Gastroesophageal sphincter (tissue), 4 donors: ENCODE measurements at regions not wholly inside any gene's neighbourhood (a gene's known extent, or its start where the extent isn't known, plus 50 kb on each side); places are given as distances from the start of the nearest gene placed in this dataset.
"Not testable (repeated sequence)": the region's sequence is repeated elsewhere in the genome, so short reads cannot be mapped to it uniquely, and the experiment has no call there.

ENCODE experiments used
- ATAC-seq: fragments of 150-250 bp; one replicate; pipeline ENCODE4 v1.9.1; 2016; ENCODE audit warnings: mild to moderate bottlenecking, moderate library complexity
- H3K27ac ChIP-seq, 4 donors: fragments of 200-600 bp; sonication (generic) in 3 of 4; 1 replicate in 3 of 4; 2 replicates in 1 of 4; pipeline ENCODE4 v1.5.1; 2016 to 2019
- H3K27me3 ChIP-seq: fragments of 200-600 bp; sonication (generic); one replicate; pipeline ENCODE4 v1.5.1; 2019
- H3K36me3 ChIP-seq, 2 donors: fragments of 200-600 bp; sonication (generic); one replicate each; pipeline ENCODE4 v1.5.1; 2019; ENCODE audit warnings: control low read depth in 1 of 2
- H3K4me1 ChIP-seq, 3 donors: fragments of 200-600 bp; sonication (generic); 1 replicate in 2 of 3; 2 replicates in 1 of 3; pipeline ENCODE4 v1.5.1; 2016 to 2019; ENCODE audit warnings: control low read depth in 2 of 3
- H3K4me3 ChIP-seq, 2 donors: fragments of 200-600 bp; sonication (generic); one replicate each; pipeline ENCODE4 v1.5.1; 2019; ENCODE audit warnings: mild to moderate bottlenecking in 1 of 2, moderate library complexity in 1 of 2
- H3K9me3 ChIP-seq, 3 donors: fragments of 200-600 bp; sonication (generic); one replicate each; pipeline ENCODE4 v1.5.1; 2017 to 2019; ENCODE audit warnings: control low read depth in 2 of 3
- CTCF ChIP-seq, 4 experiments: fragments of 200-600 bp in 2 of 4; fragments of 450-650 bp in 2 of 4; sonication (generic) in 1 of 4; IDR thresholded peaks; one replicate each; pipeline ENCODE4 v1.5.1; 2017 to 2019; ENCODE audit warnings: antibody characterized with exemption in 4 of 4, mild to moderate bottlenecking in 2 of 4, moderate library complexity in 2 of 4
- EP300 ChIP-seq: sonication (generic); formaldehyde crosslinking; IDR thresholded peaks from one replicate; pipeline ENCODE4 v1.6.1; 2017; ENCODE audit warnings: antibody characterized with exemption, mild to moderate bottlenecking
- POLR2A ChIP-seq, 2 donors: fragments of 450-650 bp; IDR thresholded peaks; one replicate each; pipeline ENCODE4 v1.6.1; 2017; ENCODE audit warnings: antibody characterized with exemption in 2 of 2, mild to moderate bottlenecking in 2 of 2, moderate library complexity in 1 of 2
- POLR2AphosphoS5 ChIP-seq: sonication (generic); formaldehyde crosslinking; IDR thresholded peaks from one replicate; pipeline ENCODE4 v1.6.1; 2017; ENCODE audit warnings: antibody characterized with exemption
- WGBS, 2 donors: methylation state at CpG; one replicate each; pipeline ENCODE4 v1.1.5; 2018; ENCODE audit warnings: low coverage in 1 of 2; 5-methylcytosine and 5-hydroxymethylcytosine counted together

- no peak overlapping the region for H3K4me3 ChIP-seq
- no peaks in the 10 kb centered on the region for H3K36me3 ChIP-seq
- no peak for ATAC-seq
- no peaks in the 10 kb centered on the region for H3K4me1 ChIP-seq
- H3K27ac ChIP-seq = no peak overlapping the region
- H3K27me3 ChIP-seq = no peaks in the 10 kb centered on the region
- no peak for TF ChIP-seq POLR2A (IDR thresholded peaks at IDR 0.05)
- TF ChIP-seq EP300 = no peak
- no peak for TF ChIP-seq POLR2AphosphoS5
- TF ChIP-seq CTCF (IDR thresholded peaks at IDR 0.05) = no peak
- 92 to 100% methylated on average over 2 to 3 of the region's 3 CpGs for WGBS, 2 donors
- no peaks in the 10 kb centered on the region for H3K9me3 ChIP-seq
Measured at GRCh38 chr3:40891186-40891585, 308.1 kb upstream of the CTNNB1 start.

GRCh38 chr3:40895109-40895508, 304.2 kb upstream of the CTNNB1 start:
- no peaks in the 10 kb centered on the region for H3K27me3 ChIP-seq
- 68 to 69% methylated on average over 4 of the region's 4 CpGs for WGBS, 2 donors
- no peaks in the 10 kb centered on the region for H3K36me3 ChIP-seq
- H3K4me3 ChIP-seq = no peak overlapping the region
- no peaks in the 10 kb centered on the region for H3K9me3 ChIP-seq
- H3K27ac ChIP-seq = no peak overlapping the region
- TF ChIP-seq EP300 = no peak
- no peak for TF ChIP-seq CTCF (IDR thresholded peaks at IDR 0.05)
- TF ChIP-seq POLR2A (IDR thresholded peaks at IDR 0.05) = no peak
- no peak for TF ChIP-seq POLR2AphosphoS5
- no peak for ATAC-seq
- no peaks in the 10 kb centered on the region for H3K4me1 ChIP-seq

GRCh38 chr3:40899286-40899712, 300.0 kb upstream of the CTNNB1 start:
- Histone ChIP-seq H3K27ac (no peak overlapping the region), H3K4me1 (no peaks in the 10 kb centered on the region), H3K4me3 (no peak overlapping the region), H3K36me3 (no peaks in the 10 kb centered on the region), H3K9me3 (no peaks in the 10 kb centered on the region), H3K27me3 (no peaks in the 10 kb centered on the region)
- whole genome bisulfite sequencing, 2 donors = 67 to 72% methylated on average over 3 to 4 of the region's 4 CpGs
- no peak for ATAC-seq
- TF ChIP-seq POLR2A (IDR thresholded peaks at IDR 0.05) = no peak

- WGBS, 2 donors = 68 to 75% methylated on average over 3 of the region's 3 CpGs
- Histone ChIP-seq H3K27me3 (no peaks in the 10 kb centered on the region), H3K36me3 (no peaks in the 10 kb centered on the region), H3K4me3 (no peak overlapping the region), H3K9me3 (no peaks in the 10 kb centered on the region), H3K4me1 (no peaks in the 10 kb centered on the region), H3K27ac (no peak overlapping the region)
- ATAC-seq = no peak
- TF ChIP-seq POLR2AphosphoS5 = no peak
- TF ChIP-seq POLR2A (IDR thresholded peaks at IDR 0.05) = no peak
- TF ChIP-seq EP300 = no peak
- no peak for TF ChIP-seq CTCF (IDR thresholded peaks at IDR 0.05)
Measured at GRCh38 chr3:40901298-40901697, 298.0 kb upstream of the CTNNB1 start.

- Histone ChIP-seq H3K4me1 (no peaks in the 10 kb centered on the region), H3K9me3 (no peaks in the 10 kb centered on the region), H3K27me3 (no peaks in the 10 kb centered on the region), H3K27ac (no peak overlapping the region), H3K36me3 (no peaks in the 10 kb centered on the region), H3K4me3 (no peak overlapping the region)
- TF ChIP-seq EP300 (no peak), CTCF (IDR thresholded peaks at IDR 0.05) (no peak), POLR2A (IDR thresholded peaks at IDR 0.05) (no peak), POLR2AphosphoS5 (no peak)
- ATAC-seq = no peak
Measured at GRCh38 chr3:40901796-40902195, 297.5 kb upstream of the CTNNB1 start.

- H3K36me3 ChIP-seq, H3K4me1 ChIP-seq, H3K27me3 ChIP-seq, H3K27ac ChIP-seq, H3K9me3 ChIP-seq, ATAC-seq, H3K4me3 ChIP-seq: not testable (repeated sequence)
- 71 to 73% methylated on average over 6 to 7 of the region's 26 CpGs for WGBS, 2 donors
Measured at GRCh38 chr3:40907907-40908465, 291.3 kb upstream of the CTNNB1 start.
